NB4 (cell line): ENCODE measurements at regions not wholly inside any gene's neighbourhood (a gene's known extent, or its start where the extent isn't known, plus 50 kb on each side); places are given as distances from the start of the nearest gene placed in this dataset.

Experiments
- CTCF ChIP-seq: IDR thresholded peaks from one replicate; pipeline ENCODE4 v1.5.1; 2012; ENCODE audit warnings: low read depth, low read length
- MYC ChIP-seq: IDR thresholded peaks from 2 replicates; pipeline ENCODE4 v1.6.1; 2011; ENCODE audit warnings: low read depth, low read length
- POLR2A ChIP-seq: IDR thresholded peaks from 2 replicates; pipeline ENCODE4 v1.6.1; 2011; ENCODE audit warnings: mild to moderate bottlenecking; ENCODE audit not compliant: insufficient read length; ENCODE audit errors: extremely low read depth
- TF ChIP-seq, protein P1 (sequence below): IDR thresholded peaks from 2 replicates; pipeline ENCODE4 v1.6.1; 2011; ENCODE audit warnings: low read depth, low read length

DNA sequence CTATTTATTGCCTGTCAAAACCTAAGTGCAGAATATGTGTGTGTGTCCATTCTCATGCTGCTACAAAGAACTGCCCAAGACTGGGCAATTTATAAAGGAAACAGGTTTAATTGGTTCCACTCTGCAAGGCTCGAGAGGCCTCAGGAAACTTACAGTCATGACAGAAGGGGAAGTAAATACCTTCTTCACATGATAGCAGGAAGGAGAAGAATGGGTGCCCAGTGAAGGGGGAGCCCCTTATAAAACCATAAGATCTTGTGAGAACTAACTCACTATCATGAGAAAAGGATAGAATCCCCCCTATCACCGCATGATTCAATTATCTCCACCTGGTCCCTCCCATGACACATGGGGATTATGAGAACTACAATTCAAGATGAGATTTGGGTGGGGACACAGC lies 300.7 kb upstream of the SNX7 start:
- TF ChIP-seq POLR2A = no peak
- no peak for TF ChIP-seq CTCF
- TF ChIP-seq MYC = no peak
- TF ChIP-seq, protein P1, sequence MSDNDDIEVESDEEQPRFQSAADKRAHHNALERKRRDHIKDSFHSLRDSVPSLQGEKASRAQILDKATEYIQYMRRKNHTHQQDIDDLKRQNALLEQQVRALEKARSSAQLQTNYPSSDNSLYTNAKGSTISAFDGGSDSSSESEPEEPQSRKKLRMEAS = no peak
